Epithelial cell of prostate (primary cell): ENCODE measurements at regions not wholly inside any gene's neighbourhood (a gene's known extent, or its start where the extent isn't known, plus 50 kb on each side); places are given as distances from the start of the nearest gene placed in this dataset.
"Not testable (repeated sequence)": the region's sequence is repeated elsewhere in the genome, so short reads cannot be mapped to it uniquely, and the experiment has no call there.

Experiments used
- DNase-seq: peaks from one replicate; pipeline ENCODE4 v3.0.0-alpha.2; 2011; ENCODE audit warnings: low read depth, low spot score
- H3K27ac ChIP-seq: fragments of 450-650 bp; 2 replicates; pipeline ENCODE4 v1.5.1; 2017; ENCODE audit warnings: mild to moderate bottlenecking

- H3K27ac ChIP-seq, result no peak overlapping the region
- no peak for DNase-seq
Measured at GRCh38 chr4:124862261-124862660, 149.7 kb upstream of the ANKRD50 start.

- no peak for DNase-seq
- no peak overlapping the region for H3K27ac ChIP-seq
Measured at GRCh38 chr4:124861761-124862160, 149.2 kb upstream of the ANKRD50 start.

GRCh38 chr4:124854968-124855367, 142.4 kb upstream of the ANKRD50 start:
- no peak overlapping the region for H3K27ac ChIP-seq
- no peak for DNase-seq

DNA sequence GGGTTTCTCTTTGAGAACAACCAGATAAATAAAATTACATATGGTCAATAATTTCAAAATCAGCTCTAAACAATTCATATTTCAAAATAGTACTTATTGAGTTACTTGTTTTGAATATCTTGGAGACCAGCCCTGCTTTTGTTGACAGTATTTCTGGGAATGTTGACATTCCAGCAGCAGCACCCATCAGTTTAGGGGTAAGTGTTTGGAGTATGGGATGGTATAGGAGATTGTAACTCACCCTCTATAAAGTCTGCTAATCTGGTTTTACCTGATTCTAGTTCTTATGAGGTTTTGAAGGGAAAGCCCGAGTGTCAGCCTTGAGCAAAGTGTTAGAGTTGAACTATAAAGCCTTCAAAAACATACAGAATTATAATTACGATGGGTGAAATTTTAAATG, 139.2 kb upstream of the ANKRD50 start:
- no peak for DNase-seq

DNA sequence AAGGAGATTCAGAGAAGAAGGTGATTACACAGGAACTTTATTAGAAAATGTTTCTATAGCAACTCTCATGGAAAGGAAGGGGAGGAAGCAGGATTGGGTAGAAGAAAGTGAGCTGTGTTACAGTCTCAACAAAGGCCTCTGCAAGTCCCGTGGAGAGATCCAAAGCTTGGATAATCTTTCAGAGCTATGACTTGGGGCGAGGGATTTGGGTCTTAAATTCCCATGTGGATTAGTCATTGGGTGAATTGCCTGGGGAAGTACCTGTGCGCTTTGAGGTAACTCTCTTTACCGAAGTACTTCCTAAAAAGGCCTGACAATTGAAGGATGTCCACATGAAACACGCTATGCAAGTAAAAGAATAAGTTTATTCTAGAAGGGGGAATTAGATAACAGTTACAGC, 133.8 kb upstream of the ANKRD50 start:
- DNase-seq, result peak; percentile 44
- no peak overlapping the region for H3K27ac ChIP-seq

More for the DNA sequence above, 139.2 kb upstream of the ANKRD50 start:
- no peak overlapping the region for H3K27ac ChIP-seq

DNA sequence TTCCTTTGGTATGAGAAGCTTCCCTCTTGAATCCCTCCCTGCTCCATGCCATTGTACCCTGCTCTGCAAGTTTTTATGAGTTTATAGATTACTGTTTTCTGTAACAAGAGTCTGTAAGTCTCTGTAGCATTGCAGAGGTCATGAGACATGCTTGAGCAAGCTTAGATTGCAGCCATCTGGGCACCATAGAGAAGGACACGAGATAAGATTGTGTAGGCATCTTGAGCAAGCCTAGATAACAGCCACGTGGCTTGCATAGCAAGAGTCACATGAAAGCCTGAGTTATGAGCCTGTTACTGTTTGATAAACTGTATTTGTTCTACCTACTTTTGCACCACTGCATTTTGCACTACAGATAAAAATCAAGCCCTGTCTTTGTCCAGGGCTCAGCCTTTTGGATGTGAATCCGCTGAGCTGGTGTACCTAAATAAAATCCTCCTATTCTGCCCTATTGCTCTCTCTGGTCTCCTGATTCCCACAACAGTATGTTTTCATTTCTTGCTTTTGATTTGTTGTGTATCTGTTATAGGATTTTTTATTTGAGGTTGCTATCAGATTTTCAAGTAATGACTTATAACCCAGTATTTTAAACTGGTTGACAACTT, 127.4 kb upstream of the ANKRD50 start:
- no peak overlapping the region for H3K27ac ChIP-seq
- no peak for DNase-seq

DNA sequence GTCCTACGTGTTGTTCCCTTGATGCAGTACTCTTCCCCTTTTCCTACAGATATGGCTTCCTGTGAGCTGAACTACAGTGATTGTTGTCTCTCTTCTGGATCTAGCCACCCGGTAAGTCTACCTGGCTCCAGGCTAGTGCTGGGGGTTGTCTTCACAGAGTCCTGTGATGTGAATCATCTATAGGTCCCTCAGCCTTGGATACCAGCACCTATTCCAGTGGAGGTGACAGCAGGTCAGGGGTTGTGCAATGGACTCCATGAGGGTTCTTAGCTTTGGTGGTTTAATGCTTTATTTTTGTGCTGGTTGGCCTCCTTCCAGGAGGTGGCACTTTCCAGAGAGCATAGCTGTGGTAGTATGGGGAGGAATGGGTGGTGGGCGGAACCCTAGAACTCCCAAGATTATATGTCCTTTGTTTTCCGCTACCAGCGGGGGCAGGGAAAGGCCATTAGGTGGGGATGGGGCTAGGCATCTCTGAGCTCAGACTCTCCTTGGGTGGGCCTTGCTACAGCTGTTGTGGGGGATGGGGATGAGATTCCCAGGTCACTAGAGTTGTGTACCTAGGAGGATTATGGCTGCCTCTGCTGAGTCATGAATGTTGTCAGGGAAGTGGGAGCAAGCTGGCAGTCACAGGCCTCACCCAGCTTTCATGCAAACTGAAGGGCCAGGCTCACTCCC, 121.4 kb upstream of the ANKRD50 start:
- DNase-seq, result no peak
- no peak overlapping the region for H3K27ac ChIP-seq

DNA sequence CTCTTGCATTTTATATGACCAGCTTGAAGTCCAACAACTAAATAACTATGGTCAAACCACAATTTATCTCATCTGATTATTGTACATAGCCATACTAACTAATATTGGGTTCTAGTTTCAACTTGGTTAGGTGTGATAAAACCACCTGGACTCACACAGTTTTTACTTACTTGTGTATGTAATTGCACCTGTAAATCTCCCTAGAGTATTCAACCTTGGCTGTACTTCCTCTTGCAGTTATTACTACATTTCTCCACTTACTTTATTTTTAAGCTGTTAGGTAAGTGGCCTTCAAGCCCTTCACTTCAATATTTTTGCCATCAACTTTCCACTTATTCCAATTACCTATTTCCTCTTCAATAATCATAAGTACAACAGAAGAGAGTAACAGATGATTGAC, 115.8 kb upstream of the ANKRD50 start:
- H3K27ac ChIP-seq, result no peak overlapping the region
- no peak for DNase-seq

- no peak overlapping the region for H3K27ac ChIP-seq
- DNase-seq, result no peak
Measured at GRCh38 chr4:124817531-124817930, 105.0 kb upstream of the ANKRD50 start.

DNA sequence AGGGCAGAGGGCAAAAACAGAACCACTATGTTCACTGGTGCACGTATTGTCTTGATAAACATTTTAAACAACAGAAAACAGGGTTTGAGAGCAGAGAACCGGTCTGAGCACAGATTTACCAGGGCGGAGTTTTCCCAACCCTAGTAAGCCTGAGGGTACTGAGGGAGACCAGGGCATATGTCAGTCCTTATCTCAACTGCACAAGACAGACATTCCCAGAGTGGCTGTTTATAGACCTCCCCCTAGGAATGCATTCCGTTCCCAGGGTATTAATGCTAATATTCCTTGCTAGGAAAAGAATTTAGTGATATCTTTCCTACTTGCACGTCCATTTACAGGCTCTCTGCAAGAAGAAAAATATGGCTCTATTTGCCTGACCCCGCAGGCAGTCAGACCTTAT, 99.7 kb upstream of the ANKRD50 start:
- not testable (repeated sequence) for H3K27ac ChIP-seq, DNase-seq

- no peak for DNase-seq
- no peak overlapping the region for H3K27ac ChIP-seq
Measured at GRCh38 chr4:124810827-124811226, 98.3 kb upstream of the ANKRD50 start.

GRCh38 chr4:124807421-124807820, 94.9 kb upstream of the ANKRD50 start:
- no peak for DNase-seq
- no peak overlapping the region for H3K27ac ChIP-seq

- no peak for DNase-seq
- H3K27ac ChIP-seq, result no peak overlapping the region
Measured at GRCh38 chr4:124806403-124806802, 93.9 kb upstream of the ANKRD50 start.

GRCh38 chr4:124804584-124804983, 92.1 kb upstream of the ANKRD50 start:
- no peak for DNase-seq
- H3K27ac ChIP-seq, result peak overlapping the region; percentile 50

- H3K27ac ChIP-seq, result peak overlapping the region; percentile 50
- DNase-seq, result no peak
Measured at GRCh38 chr4:124804041-124804440, 91.5 kb upstream of the ANKRD50 start.

DNA sequence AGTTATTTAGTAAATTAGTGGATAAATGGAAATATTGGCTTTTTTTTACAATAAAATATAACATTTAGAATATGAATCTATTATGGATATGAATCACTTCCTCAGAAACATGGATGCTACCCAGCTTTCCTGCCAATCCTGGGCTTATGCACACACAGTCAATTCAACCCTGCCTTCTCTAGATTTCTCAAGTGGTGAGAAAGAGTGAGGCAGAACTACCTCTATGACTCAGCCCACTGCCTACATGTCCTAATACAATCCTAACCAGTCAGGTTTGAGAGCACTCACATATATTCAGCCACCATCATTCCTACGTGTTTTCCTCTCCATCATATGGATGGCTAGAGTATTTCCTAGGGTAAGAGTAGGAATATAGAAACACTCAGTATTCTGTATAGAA, 91.1 kb upstream of the ANKRD50 start:
- peak; percentile 62 for DNase-seq

GRCh38 chr4:124803026-124803425, 90.5 kb upstream of the ANKRD50 start:
- no peak for DNase-seq
- H3K27ac ChIP-seq, result peak overlapping the region; percentile 50

More for the DNA sequence above, 91.1 kb upstream of the ANKRD50 start:
- H3K27ac ChIP-seq, result peak overlapping the region; percentile 50

GRCh38 chr4:124797223-124797622, 84.7 kb upstream of the ANKRD50 start:
- DNase-seq, result no peak
- no peak overlapping the region for H3K27ac ChIP-seq

- DNase-seq, result no peak
- H3K27ac ChIP-seq, result no peak overlapping the region
Measured at GRCh38 chr4:124790471-124790870, 77.9 kb upstream of the ANKRD50 start.

DNA sequence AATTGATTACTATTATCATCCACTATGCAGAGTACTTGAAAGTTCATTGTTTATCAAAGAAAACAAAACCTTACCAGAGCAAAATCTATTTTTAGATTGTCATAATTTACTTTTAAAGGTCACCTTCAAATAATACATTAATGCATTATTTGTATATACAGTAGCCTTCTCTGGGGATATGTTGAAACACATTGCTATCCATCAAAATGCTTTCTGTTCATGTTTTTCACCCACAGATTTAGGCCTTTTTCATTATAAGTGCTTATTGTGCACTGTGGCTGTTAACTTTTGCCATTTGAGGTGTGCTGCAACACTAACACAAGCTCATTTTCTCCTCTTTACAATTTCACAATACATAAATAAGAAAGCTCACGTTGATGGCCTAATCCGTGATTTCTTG, 74.1 kb upstream of the ANKRD50 start:
- DNase-seq, result no peak
- no peak overlapping the region for H3K27ac ChIP-seq

- no peak for DNase-seq
Measured at GRCh38 chr4:124785645-124786044, 73.1 kb upstream of the ANKRD50 start.

DNA sequence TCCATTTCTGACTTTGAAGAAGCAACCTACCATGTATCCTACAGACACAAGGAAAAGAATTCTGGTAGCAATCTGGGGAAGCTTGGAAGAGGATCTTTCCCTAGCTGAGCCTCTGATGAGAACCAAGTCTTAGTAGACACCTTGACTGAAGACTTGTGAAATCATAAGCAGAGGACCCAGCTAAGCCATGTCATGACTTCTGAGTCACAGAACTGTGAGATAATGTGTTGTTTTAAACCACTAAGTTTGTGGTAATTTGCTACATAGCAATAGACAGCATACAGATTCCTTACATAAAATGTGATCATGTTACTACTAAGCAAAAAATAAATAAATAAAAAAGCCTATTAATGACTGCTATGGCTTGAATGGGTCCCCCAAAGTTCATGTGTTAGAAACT, 71.3 kb upstream of the ANKRD50 start:
- DNase-seq, result no peak
- no peak overlapping the region for H3K27ac ChIP-seq

More at GRCh38 chr4:124785645-124786044, 73.1 kb upstream of the ANKRD50 start:
- no peak overlapping the region for H3K27ac ChIP-seq
